GM18870 (cell line): ENCODE measurements at regions not wholly inside any gene's neighbourhood (a gene's known extent, or its start where the extent isn't known, plus 50 kb on each side); places are given as distances from the start of the nearest gene placed in this dataset.
A peak's percentile ranks its signal among the peaks of the same experiment; 100 is the strongest.
"Not testable (repeated sequence)": the region's sequence is repeated elsewhere in the genome, so short reads cannot be mapped to it uniquely, and the experiment has no call there.

ENCODE experiments used
- ATAC-seq: cut with Tn5 transposase; IDR thresholded peaks from one replicate; pipeline ENCODE4 v1.9.1; 2021; ENCODE audit warnings: moderate library complexity; ENCODE audit not compliant: unreplicated experiment

GRCh38 chr3:176873261-176873660 lies 324.0 kb downstream of the TBL1XR1 start:
- no peak for ATAC-seq

GRCh38 chr3:176872771-176873209 lies 324.5 kb downstream of the TBL1XR1 start:
- peak; percentile 95 for ATAC-seq

- ATAC-seq = no peak
Observed at GRCh38 chr3:176870451-176870850, 326.8 kb downstream of the TBL1XR1 start.

GRCh38 chr3:176867681-176868663 lies 329.3 kb downstream of the TBL1XR1 start:
- peak; percentile 44 for ATAC-seq

GRCh38 chr3:176861137-176861536 lies 336.1 kb downstream of the TBL1XR1 start:
- no peak for ATAC-seq

GRCh38 chr3:176856721-176857120 lies 340.6 kb downstream of the TBL1XR1 start:
- ATAC-seq = no peak

- ATAC-seq = no peak
Observed at GRCh38 chr3:176855901-176856486, 341.3 kb downstream of the TBL1XR1 start.

GRCh38 chr3:176855213-176855612 lies 342.1 kb downstream of the TBL1XR1 start:
- no peak for ATAC-seq

GRCh38 chr3:176850498-176850897 lies 346.8 kb downstream of the TBL1XR1 start:
- ATAC-seq = no peak

- ATAC-seq = no peak
Observed at GRCh38 chr3:176848431-176849214, 348.7 kb downstream of the TBL1XR1 start.

- no peak for ATAC-seq
Observed at GRCh38 chr3:176842914-176843313, 354.4 kb downstream of the TBL1XR1 start.

- no peak for ATAC-seq
Observed at GRCh38 chr3:176840641-176841286, 356.5 kb downstream of the TBL1XR1 start.

GRCh38 chr3:176839901-176840300 lies 357.4 kb downstream of the TBL1XR1 start:
- no peak for ATAC-seq

GRCh38 chr3:176839466-176839865 lies 357.8 kb downstream of the TBL1XR1 start:
- no peak for ATAC-seq

- not testable (repeated sequence) for ATAC-seq
Observed at GRCh38 chr3:176827244-176827643, 370.0 kb downstream of the TBL1XR1 start.

- ATAC-seq = no peak
Observed at GRCh38 chr3:176824811-176825210, 372.5 kb downstream of the TBL1XR1 start.

- no peak for ATAC-seq
Observed at GRCh38 chr3:176820764-176821163, 376.5 kb downstream of the TBL1XR1 start.

GRCh38 chr3:176816937-176817336 lies 380.3 kb downstream of the TBL1XR1 start:
- ATAC-seq = no peak

- ATAC-seq = peak; percentile 92
Observed at GRCh38 chr3:176814285-176814684, 383.0 kb downstream of the TBL1XR1 start.

- ATAC-seq = no peak
Observed at GRCh38 chr3:176807938-176808337, 389.3 kb downstream of the TBL1XR1 start.

- no peak for ATAC-seq
Observed at GRCh38 chr3:176799675-176800074, 397.6 kb downstream of the TBL1XR1 start.
